ENCODE measurements at regions not wholly inside any gene's neighbourhood (a gene's known extent, or its start where the extent isn't known, plus 50 kb on each side); places are given as distances from the start of the nearest gene placed in this dataset.

GRCh38 chr5:133746834-133747233 lies 134.5 kb upstream of the FSTL4 start:
- TF ChIP-seq CTCF (conservative IDR thresholded peaks at IDR 0.05), result peak; percentile 51
- TF ChIP-seq ZFX (IDR thresholded peaks at IDR 0.05), result no peak
